ENCODE measurements at regions not wholly inside any gene's neighbourhood (a gene's known extent, or its start where the extent isn't known, plus 50 kb on each side); places are given as distances from the start of the nearest gene placed in this dataset.

- no peaks in the 10 kb centered on the region for H3K36me3 ChIP-seq (ENCODE audit: control insufficient read depth, insufficient read depth, low read length)
- H3K27me3 ChIP-seq (ENCODE audit: control insufficient read depth, insufficient read depth, low read length): peaks cover 83% of the 10 kb centered on the region
- peaks cover 3% of the 10 kb centered on the region for H3K9me3 ChIP-seq (ENCODE audit: control insufficient read depth, low read depth, low read length)
- H3K4me3 ChIP-seq (ENCODE audit: low read length): no peak overlapping the region
- DNase-seq: no peak
- H3K27ac ChIP-seq (ENCODE audit: low read length): no peak overlapping the region
- WGBS (ENCODE audit: insufficient coverage, low lambda C conversion rate): no CpG with 5 or more reads among the region's 4 CpGs
- no peaks in the 10 kb centered on the region for H3K4me1 ChIP-seq (ENCODE audit: control insufficient read depth, insufficient read depth, low read length)
These were observed 111.0 kb downstream of the ENGASE start for GRCh38 chr17:79185671-79186070.

GRCh38 chr17:79184219-79184618 lies 109.6 kb downstream of the ENGASE start:
- no peaks in the 10 kb centered on the region for H3K4me1 ChIP-seq (ENCODE audit: control insufficient read depth, insufficient read depth, low read length)
- no peak overlapping the region for H3K4me3 ChIP-seq (ENCODE audit: low read length)
- DNase-seq: no peak
- H3K36me3 ChIP-seq (ENCODE audit: control insufficient read depth, insufficient read depth, low read length): no peaks in the 10 kb centered on the region
- no peak overlapping the region for H3K27ac ChIP-seq (ENCODE audit: low read length)
- peaks cover 3% of the 10 kb centered on the region for H3K9me3 ChIP-seq (ENCODE audit: control insufficient read depth, low read depth, low read length)
- H3K27me3 ChIP-seq (ENCODE audit: control insufficient read depth, insufficient read depth, low read length): peaks cover 86% of the 10 kb centered on the region
- WGBS (ENCODE audit: insufficient coverage, low lambda C conversion rate): no CpG with 5 or more reads among the region's 10 CpGs

GRCh38 chr17:79183293-79184158 lies 108.9 kb downstream of the ENGASE start:
- WGBS (ENCODE audit: insufficient coverage, low lambda C conversion rate): no CpG with 5 or more reads among the region's 93 CpGs
- H3K27ac ChIP-seq (ENCODE audit: low read length): no peak overlapping the region
- H3K9me3 ChIP-seq (ENCODE audit: control insufficient read depth, low read depth, low read length): peaks cover 3% of the 10 kb centered on the region
- H3K27me3 ChIP-seq (ENCODE audit: control insufficient read depth, insufficient read depth, low read length): peaks cover 83% of the 10 kb centered on the region
- no peaks in the 10 kb centered on the region for H3K4me1 ChIP-seq (ENCODE audit: control insufficient read depth, insufficient read depth, low read length)
- H3K36me3 ChIP-seq (ENCODE audit: control insufficient read depth, insufficient read depth, low read length): no peaks in the 10 kb centered on the region
- no peak overlapping the region for H3K4me3 ChIP-seq (ENCODE audit: low read length)
- DNase-seq: peak in 1 of 2 donors; percentile 19

- peaks cover 3% of the 10 kb centered on the region for H3K9me3 ChIP-seq (ENCODE audit: control insufficient read depth, low read depth, low read length)
- H3K4me1 ChIP-seq (ENCODE audit: control insufficient read depth, insufficient read depth, low read length): no peaks in the 10 kb centered on the region
- H3K27ac ChIP-seq (ENCODE audit: low read length): no peak overlapping the region
- no CpG with 5 or more reads among the region's 43 CpGs for WGBS (ENCODE audit: insufficient coverage, low lambda C conversion rate)
- H3K4me3 ChIP-seq (ENCODE audit: low read length): no peak overlapping the region
- no peak for DNase-seq
- no peaks in the 10 kb centered on the region for H3K36me3 ChIP-seq (ENCODE audit: control insufficient read depth, insufficient read depth, low read length)
- H3K27me3 ChIP-seq (ENCODE audit: control insufficient read depth, insufficient read depth, low read length): peaks cover 77% of the 10 kb centered on the region
These were observed 108.3 kb downstream of the ENGASE start for GRCh38 chr17:79183043-79183292.

GRCh38 chr17:79182176-79183042 lies 107.8 kb downstream of the ENGASE start:
- Histone ChIP-seq H3K27ac (ENCODE audit: low read length) (no peak overlapping the region), H3K9me3 (ENCODE audit: control insufficient read depth, low read depth, low read length) (peaks cover 3% of the 10 kb centered on the region), H3K4me1 (ENCODE audit: control insufficient read depth, insufficient read depth, low read length) (no peaks in the 10 kb centered on the region), H3K27me3 (ENCODE audit: control insufficient read depth, insufficient read depth, low read length) (peaks cover 72% of the 10 kb centered on the region), H3K36me3 (ENCODE audit: control insufficient read depth, insufficient read depth, low read length) (no peaks in the 10 kb centered on the region), H3K4me3 (ENCODE audit: low read length) (no peak overlapping the region)
- no CpG with 5 or more reads among the region's 68 CpGs for WGBS (ENCODE audit: insufficient coverage, low lambda C conversion rate)
- DNase-seq: no peak

GRCh38 chr17:79180358-79181005 lies 105.9 kb downstream of the ENGASE start:
- no CpG with 5 or more reads among the region's 20 CpGs for WGBS (ENCODE audit: insufficient coverage, low lambda C conversion rate)
- Histone ChIP-seq H3K9me3 (ENCODE audit: control insufficient read depth, low read depth, low read length) (peaks cover 3% of the 10 kb centered on the region), H3K36me3 (ENCODE audit: control insufficient read depth, insufficient read depth, low read length) (no peaks in the 10 kb centered on the region), H3K27me3 (ENCODE audit: control insufficient read depth, insufficient read depth, low read length) (peaks cover 57% of the 10 kb centered on the region), H3K4me3 (ENCODE audit: low read length) (no peak overlapping the region), H3K4me1 (ENCODE audit: control insufficient read depth, insufficient read depth, low read length) (no peaks in the 10 kb centered on the region), H3K27ac (ENCODE audit: low read length) (no peak overlapping the region)
- DNase-seq: no peak

GRCh38 chr17:79179334-79179733 lies 104.7 kb downstream of the ENGASE start:
- Histone ChIP-seq H3K27ac (ENCODE audit: low read length) (no peak overlapping the region), H3K4me3 (ENCODE audit: low read length) (no peak overlapping the region), H3K9me3 (ENCODE audit: control insufficient read depth, low read depth, low read length) (peaks cover 3% of the 10 kb centered on the region), H3K36me3 (ENCODE audit: control insufficient read depth, insufficient read depth, low read length) (no peaks in the 10 kb centered on the region), H3K4me1 (ENCODE audit: control insufficient read depth, insufficient read depth, low read length) (no peaks in the 10 kb centered on the region), H3K27me3 (ENCODE audit: control insufficient read depth, insufficient read depth, low read length) (peaks cover 46% of the 10 kb centered on the region)
- no CpG with 5 or more reads among the region's 16 CpGs for WGBS (ENCODE audit: insufficient coverage, low lambda C conversion rate)
- no peak for DNase-seq

- no CpG with 5 or more reads among the region's 20 CpGs for WGBS (ENCODE audit: insufficient coverage, low lambda C conversion rate)
- H3K27me3 ChIP-seq (ENCODE audit: control insufficient read depth, insufficient read depth, low read length): peaks cover 33% of the 10 kb centered on the region
These were observed 103.3 kb downstream of the ENGASE start for GRCh38 chr17:79177877-79178276.

GRCh38 chr17:79176792-79177601 lies 102.4 kb downstream of the ENGASE start:
- H3K27ac ChIP-seq (ENCODE audit: low read length): no peak overlapping the region
- no peaks in the 10 kb centered on the region for H3K4me1 ChIP-seq (ENCODE audit: control insufficient read depth, insufficient read depth, low read length)
- no peaks in the 10 kb centered on the region for H3K9me3 ChIP-seq (ENCODE audit: control insufficient read depth, low read depth, low read length)
- H3K36me3 ChIP-seq (ENCODE audit: control insufficient read depth, insufficient read depth, low read length): no peaks in the 10 kb centered on the region
- H3K4me3 ChIP-seq (ENCODE audit: low read length): no peak overlapping the region
- DNase-seq: no peak
- peaks cover 27% of the 10 kb centered on the region for H3K27me3 ChIP-seq (ENCODE audit: control insufficient read depth, insufficient read depth, low read length)
- no CpG with 5 or more reads among the region's 21 CpGs for WGBS (ENCODE audit: insufficient coverage, low lambda C conversion rate)

More at GRCh38 chr17:79177877-79178276, 103.3 kb downstream of the ENGASE start:
- no peaks in the 10 kb centered on the region for H3K36me3 ChIP-seq (ENCODE audit: control insufficient read depth, insufficient read depth, low read length)
- no peak overlapping the region for H3K27ac ChIP-seq (ENCODE audit: low read length)
- no peak overlapping the region for H3K4me3 ChIP-seq (ENCODE audit: low read length)
- no peaks in the 10 kb centered on the region for H3K4me1 ChIP-seq (ENCODE audit: control insufficient read depth, insufficient read depth, low read length)
- no peaks in the 10 kb centered on the region for H3K9me3 ChIP-seq (ENCODE audit: control insufficient read depth, low read depth, low read length)
- DNase-seq: no peak
